ENCODE measurements at regions not wholly inside any gene's neighbourhood (a gene's known extent, or its start where the extent isn't known, plus 50 kb on each side); places are given as distances from the start of the nearest gene placed in this dataset.

- ChIA-PET POLR2A (no interaction called here), CTCF (no interaction called here)
- in situ Hi-C loops (cut with HindIII; ENCODE audit: low pct_unique_long_range_greater_than_20kb, low sequenced_read_pairs) = no loop called here
- intact Hi-C loops (cut with micrococcal nuclease; ENCODE audit: unreplicated experiment) = no loop called here
- ATAC-seq = no peak
- BruUV-seq (replicated peaks) = no TSS peak
- no peaks in the 10 kb centered on the region for H3K9me3 ChIP-seq (ENCODE audit: control insufficient read depth, insufficient read depth, low read depth, low read length)
- no peaks in the 10 kb centered on the region for H3K4me1 ChIP-seq (ENCODE audit: control insufficient read depth, insufficient read depth, low read length)
- H3K4me3 ChIP-seq (ENCODE audit: low read depth in 2 of 2, low read length in 2 of 2) = no peak overlapping the region
- no peaks in the 10 kb centered on the region for H3K36me3 ChIP-seq (ENCODE audit: control insufficient read depth, insufficient read depth, low read length)
- H3K27me3 ChIP-seq (ENCODE audit: control insufficient read depth, insufficient read depth, low read length) = no peaks in the 10 kb centered on the region; the same call in 1 of the 2 replicates
- no peak for DNase-seq (ENCODE audit: low read depth, low spot score)
- TF ChIP-seq REST (IDR thresholded peaks at IDR 0.05; ENCODE audit: insufficient read depth in 1 of 2, low read depth in 2 of 2, low read length in 1 of 2) (no peak), POLR2AphosphoS5 (IDR thresholded peaks at IDR 0.05; ENCODE audit: low read depth, low read length) (no peak), CTCF (IDR thresholded peaks at IDR 0.05) (no peak), TCF7L2 (IDR thresholded peaks at IDR 0.05; ENCODE audit: low read depth, low read length) (no peak), SIN3A (IDR thresholded peaks at IDR 0.05; ENCODE audit: borderline replicate concordance, insufficient read depth, low read depth, low read length) (no peak)
- no peak overlapping the region for H3K27ac ChIP-seq (ENCODE audit: low read length)
Observed at GRCh38 chr22:49151256-49152126, 676.2 kb downstream of the BRD1 start.

- Histone ChIP-seq H3K4me1 (ENCODE audit: control insufficient read depth, insufficient read depth, low read length) (no peaks in the 10 kb centered on the region), H3K27ac (ENCODE audit: low read length) (no peak overlapping the region), H3K27me3 (ENCODE audit: control insufficient read depth, insufficient read depth, low read length) (no peaks in the 10 kb centered on the region; the same call in 1 of the 2 replicates), H3K4me3 (ENCODE audit: low read depth in 2 of 2, low read length in 2 of 2) (no peak overlapping the region), H3K9me3 (ENCODE audit: control insufficient read depth, insufficient read depth, low read depth, low read length) (no peaks in the 10 kb centered on the region), H3K36me3 (ENCODE audit: control insufficient read depth, insufficient read depth, low read length) (no peaks in the 10 kb centered on the region)
- ATAC-seq (no peak), DNase-seq (ENCODE audit: low read depth, low spot score) (no peak)
- POLR2A ChIA-PET = no interaction called here
- no peak for TF ChIP-seq POLR2AphosphoS5 (IDR thresholded peaks at IDR 0.05; ENCODE audit: low read depth, low read length)
- TF ChIP-seq REST (IDR thresholded peaks at IDR 0.05; ENCODE audit: insufficient read depth in 1 of 2, low read depth in 2 of 2, low read length in 1 of 2) = no peak
- no peak for TF ChIP-seq SIN3A (IDR thresholded peaks at IDR 0.05; ENCODE audit: borderline replicate concordance, insufficient read depth, low read depth, low read length)
- TF ChIP-seq TCF7L2 (IDR thresholded peaks at IDR 0.05; ENCODE audit: low read depth, low read length) = no peak
- no peak for TF ChIP-seq CTCF (IDR thresholded peaks at IDR 0.05)
- CTCF ChIA-PET = no interaction called here
- intact Hi-C loops (cut with micrococcal nuclease; ENCODE audit: unreplicated experiment) = no loop called here
- in situ Hi-C loops (cut with HindIII; ENCODE audit: low pct_unique_long_range_greater_than_20kb, low sequenced_read_pairs) = no loop called here
- no TSS peak for BruUV-seq (replicated peaks)
Observed at GRCh38 chr22:49150801-49151221, 676.9 kb downstream of the BRD1 start.

All from Panc1 (cell line).